GM21526 (cell line): ENCODE measurements at regions not wholly inside any gene's neighbourhood (a gene's known extent, or its start where the extent isn't known, plus 50 kb on each side); places are given as distances from the start of the nearest gene placed in this dataset.
"Not testable (repeated sequence)": the region's sequence is repeated elsewhere in the genome, so short reads cannot be mapped to it uniquely, and the experiment has no call there.

Experiments used
- ATAC-seq: cut with Tn5 transposase; IDR thresholded peaks from one replicate; pipeline ENCODE4 v1.9.1; 2021; ENCODE audit warnings: moderate library complexity; ENCODE audit not compliant: unreplicated experiment, low FRiP score

- not testable (repeated sequence) for ATAC-seq
Observed at GRCh38 chr14:105769061-105769730, 242.8 kb downstream of the TMEM121 start.

GRCh38 chr14:105770619-105771216 lies 244.3 kb downstream of the TMEM121 start:
- not testable (repeated sequence) for ATAC-seq

GRCh38 chr14:105771261-105772226 lies 245.2 kb downstream of the TMEM121 start:
- ATAC-seq, result not testable (repeated sequence)

- ATAC-seq, result not testable (repeated sequence)
Observed at GRCh38 chr14:105772710-105773250, 246.4 kb downstream of the TMEM121 start.

- ATAC-seq, result no peak
Observed at GRCh38 chr14:105773584-105773983, 247.2 kb downstream of the TMEM121 start.

- no peak for ATAC-seq
Observed at GRCh38 chr14:105774001-105774400, 247.6 kb downstream of the TMEM121 start.

GRCh38 chr14:105774585-105775348 lies 248.4 kb downstream of the TMEM121 start:
- ATAC-seq, result not testable (repeated sequence)

GRCh38 chr14:105775349-105775923 lies 249.1 kb downstream of the TMEM121 start:
- ATAC-seq, result not testable (repeated sequence)

- ATAC-seq, result not testable (repeated sequence)
Observed at GRCh38 chr14:105776112-105776511, 249.7 kb downstream of the TMEM121 start.

GRCh38 chr14:105776924-105777323 lies 250.5 kb downstream of the TMEM121 start:
- no peak for ATAC-seq

GRCh38 chr14:105783707-105784106 lies 257.3 kb downstream of the TMEM121 start:
- no peak for ATAC-seq

- no peak for ATAC-seq
Observed at GRCh38 chr14:105793836-105794235, 267.5 kb downstream of the TMEM121 start.

GRCh38 chr14:105797546-105797945 lies 271.2 kb downstream of the TMEM121 start:
- no peak for ATAC-seq

GRCh38 chr14:105805701-105806100 lies 279.3 kb downstream of the TMEM121 start:
- ATAC-seq, result no peak

GRCh38 chr14:105806568-105806967 lies 280.2 kb downstream of the TMEM121 start:
- ATAC-seq, result no peak

GRCh38 chr14:105817971-105818711 lies 291.8 kb downstream of the TMEM121 start:
- ATAC-seq, result no peak

- no peak for ATAC-seq
Observed at GRCh38 chr14:105818712-105819005, 292.3 kb downstream of the TMEM121 start.

- no peak for ATAC-seq
Observed at GRCh38 chr14:105830171-105830570, 303.8 kb downstream of the TMEM121 start.

- no peak for ATAC-seq
Observed at GRCh38 chr14:105836160-105836559, 309.8 kb downstream of the TMEM121 start.
